GM20000 (cell line): ENCODE measurements at regions not wholly inside any gene's neighbourhood (a gene's known extent, or its start where the extent isn't known, plus 50 kb on each side); places are given as distances from the start of the nearest gene placed in this dataset.

Experiments used
- DNase-seq: peaks from one replicate; pipeline ENCODE4 v3.0.0; 2012; ENCODE audit warnings: low spot score
- CTCF ChIP-seq: IDR thresholded peaks from 2 replicates; pipeline ENCODE4 v1.5.1; 2012; ENCODE audit warnings: mild to moderate bottlenecking, control low read depth; ENCODE audit errors: extremely low read depth, missing control alignments

GRCh38 chr6:42505385-42505718 lies 53.6 kb upstream of the TRERF1 start:
- no peak for DNase-seq
- TF ChIP-seq CTCF, result no peak

- peak; percentile 29 for DNase-seq
- no peak for TF ChIP-seq CTCF
Measured at GRCh38 chr6:42503894-42504293, 52.2 kb upstream of the TRERF1 start.

GRCh38 chr6:42502990-42503389 lies 51.3 kb upstream of the TRERF1 start:
- no peak for DNase-seq

GRCh38 chr6:42502127-42502526 lies 50.4 kb upstream of the TRERF1 start:
- no peak for DNase-seq
- no peak for TF ChIP-seq CTCF

More at GRCh38 chr6:42502990-42503389, 51.3 kb upstream of the TRERF1 start:
- TF ChIP-seq CTCF, result no peak
